H1 (cell line): ENCODE measurements at regions not wholly inside any gene's neighbourhood (a gene's known extent, or its start where the extent isn't known, plus 50 kb on each side); places are given as distances from the start of the nearest gene placed in this dataset.

Experiments
- CEBPB ChIP-seq: IDR thresholded peaks from 2 replicates; pipeline ENCODE4 v1.6.1; 2012; ENCODE audit warnings: low read depth, low read length
- KDM4A ChIP-seq: IDR thresholded peaks from one replicate; pipeline ENCODE4 v1.7.1; 2012; ENCODE audit warnings: low read depth, mild to moderate bottlenecking, moderate library complexity, low read length, inconsistent platforms; ENCODE audit not compliant: severe bottlenecking
- SP2 ChIP-seq: IDR thresholded peaks from 2 replicates; pipeline ENCODE4 v1.6.1; 2012; ENCODE audit warnings: mild to moderate bottlenecking, low read length, inconsistent platforms
- SUZ12 ChIP-seq: fragments of 200-600 bp; sonication (generic); IDR thresholded peaks from 2 replicates; pipeline ENCODE4 v1.6.1; 2012; ENCODE audit warnings: mild to moderate bottlenecking, inconsistent platforms, low read length, moderate library complexity, mixed read lengths
- TAF7 ChIP-seq: optimal IDR thresholded peaks from 2 replicates; pipeline ENCODE3; 2011; ENCODE audit warnings: low read depth, mild to moderate bottlenecking, inconsistent platforms, low read length, moderate library complexity, borderline replicate concordance
- TF ChIP-seq, protein P1 (sequence below): IDR thresholded peaks from 2 replicates; pipeline ENCODE4 v1.6.1; 2012; ENCODE audit warnings: inconsistent platforms

DNA sequence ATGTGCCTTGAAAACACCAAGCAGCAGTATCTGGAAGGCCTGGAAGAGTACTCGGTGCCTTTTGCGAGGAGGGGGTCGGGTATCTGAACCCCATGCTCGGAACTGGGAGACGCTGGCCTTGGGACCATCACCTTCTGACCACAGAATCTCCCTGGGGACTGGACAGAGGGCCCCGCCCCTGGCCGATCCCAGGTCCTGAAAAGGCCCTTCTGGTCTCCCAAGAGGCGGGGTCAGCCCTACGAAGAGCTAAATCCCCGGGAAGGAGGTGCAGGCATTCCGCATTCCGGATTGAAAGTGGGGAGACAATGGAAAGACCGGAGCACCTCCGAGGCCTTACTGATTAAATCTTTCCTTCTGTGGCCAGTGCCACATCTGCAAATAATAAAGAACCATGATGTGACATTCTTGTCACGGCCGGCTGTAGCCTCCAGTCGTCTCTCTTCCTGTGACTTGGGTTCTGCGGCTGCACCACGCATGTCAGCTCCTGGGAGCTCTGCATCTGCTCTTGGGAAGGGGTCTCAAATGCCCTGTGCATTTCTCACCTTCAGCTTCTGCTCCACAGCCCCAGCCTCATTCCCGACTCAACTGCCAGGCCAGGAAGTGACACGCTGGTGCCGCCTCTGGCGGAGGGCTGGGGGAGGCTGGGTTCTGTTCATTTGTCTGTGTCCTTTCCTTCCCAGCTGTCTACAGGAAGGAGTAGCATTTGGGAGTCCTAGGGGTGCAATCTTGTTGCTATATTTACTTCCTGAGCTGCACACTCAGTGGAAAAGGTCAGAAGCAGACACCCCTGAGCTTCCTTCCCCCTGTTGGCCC, 173.5 kb downstream of the KLF13 start (continued):
- TF ChIP-seq SUZ12 (no peak), TAF7 (no peak), CEBPB (no peak), KDM4A (no peak), SP2 (no peak)
- TF ChIP-seq, protein P1, sequence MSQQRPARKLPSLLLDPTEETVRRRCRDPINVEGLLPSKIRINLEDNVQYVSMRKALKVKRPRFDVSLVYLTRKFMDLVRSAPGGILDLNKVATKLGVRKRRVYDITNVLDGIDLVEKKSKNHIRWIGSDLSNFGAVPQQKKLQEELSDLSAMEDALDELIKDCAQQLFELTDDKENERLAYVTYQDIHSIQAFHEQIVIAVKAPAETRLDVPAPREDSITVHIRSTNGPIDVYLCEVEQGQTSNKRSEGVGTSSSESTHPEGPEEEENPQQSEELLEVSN = no peak
- TF ChIP-seq, all 59 proteins: peak for 0
